ENCODE measurements at regions not wholly inside any gene's neighbourhood (a gene's known extent, or its start where the extent isn't known, plus 50 kb on each side); places are given as distances from the start of the nearest gene placed in this dataset.

- Histone ChIP-seq H3K27me3 (ENCODE audit: insufficient read depth, poor library complexity, severe bottlenecking) (no peaks in the 10 kb centered on the region), H3K27ac (ENCODE audit: poor library complexity, severe bottlenecking) (no peak overlapping the region), H3K36me3 (ENCODE audit: low read depth) (no peaks in the 10 kb centered on the region), H3K4me1 (ENCODE audit: insufficient read depth, poor library complexity, severe bottlenecking) (no peaks in the 10 kb centered on the region), H3K4me3 (ENCODE audit: severe bottlenecking) (no peak overlapping the region), H3K9me3 (ENCODE audit: severe bottlenecking) (no peaks in the 10 kb centered on the region)
- DNase-seq (ENCODE audit: low spot score), result no peak
- TF ChIP-seq CTCF (IDR thresholded peaks at IDR 0.05; ENCODE audit: poor library complexity, severe bottlenecking), result no peak
- ATAC-seq (ENCODE audit: low read depth), result no peak
These were observed 102.9 kb upstream of the ZFHX3 start for GRCh38 chr16:73150786-73151185.

GRCh38 chr16:73149334-73149733, 101.4 kb upstream of the ZFHX3 start:
- H3K27me3 ChIP-seq (ENCODE audit: insufficient read depth, poor library complexity, severe bottlenecking), result no peaks in the 10 kb centered on the region
- no peaks in the 10 kb centered on the region for H3K4me1 ChIP-seq (ENCODE audit: insufficient read depth, poor library complexity, severe bottlenecking)
- ATAC-seq (ENCODE audit: low read depth) (no peak), DNase-seq (ENCODE audit: low spot score) (no peak)
- H3K36me3 ChIP-seq (ENCODE audit: low read depth), result no peaks in the 10 kb centered on the region
- no peak overlapping the region for H3K4me3 ChIP-seq (ENCODE audit: severe bottlenecking)
- no peaks in the 10 kb centered on the region for H3K9me3 ChIP-seq (ENCODE audit: severe bottlenecking)
- no peak for TF ChIP-seq CTCF (IDR thresholded peaks at IDR 0.05; ENCODE audit: poor library complexity, severe bottlenecking)
- no peak overlapping the region for H3K27ac ChIP-seq (ENCODE audit: poor library complexity, severe bottlenecking)

- ATAC-seq (ENCODE audit: low read depth), result no peak
These were observed 100.0 kb upstream of the ZFHX3 start for GRCh38 chr16:73147958-73148357.

GRCh38 chr16:73145166-73145880, 97.4 kb upstream of the ZFHX3 start:
- ATAC-seq (ENCODE audit: low read depth), result no peak
- no peak for TF ChIP-seq CTCF (IDR thresholded peaks at IDR 0.05; ENCODE audit: poor library complexity, severe bottlenecking)
- Histone ChIP-seq H3K9me3 (ENCODE audit: severe bottlenecking) (no peaks in the 10 kb centered on the region), H3K36me3 (ENCODE audit: low read depth) (no peaks in the 10 kb centered on the region), H3K4me3 (ENCODE audit: severe bottlenecking) (no peak overlapping the region), H3K27ac (ENCODE audit: poor library complexity, severe bottlenecking) (no peak overlapping the region), H3K4me1 (ENCODE audit: insufficient read depth, poor library complexity, severe bottlenecking) (no peaks in the 10 kb centered on the region), H3K27me3 (ENCODE audit: insufficient read depth, poor library complexity, severe bottlenecking) (no peaks in the 10 kb centered on the region)
- DNase-seq (ENCODE audit: low spot score), result no peak

More at GRCh38 chr16:73147958-73148357, 100.0 kb upstream of the ZFHX3 start:
- no peak for DNase-seq (ENCODE audit: low spot score)
- Histone ChIP-seq H3K9me3 (ENCODE audit: severe bottlenecking) (no peaks in the 10 kb centered on the region), H3K4me3 (ENCODE audit: severe bottlenecking) (no peak overlapping the region), H3K27ac (ENCODE audit: poor library complexity, severe bottlenecking) (no peak overlapping the region), H3K4me1 (ENCODE audit: insufficient read depth, poor library complexity, severe bottlenecking) (no peaks in the 10 kb centered on the region), H3K36me3 (ENCODE audit: low read depth) (no peaks in the 10 kb centered on the region), H3K27me3 (ENCODE audit: insufficient read depth, poor library complexity, severe bottlenecking) (no peaks in the 10 kb centered on the region)
- no peak for TF ChIP-seq CTCF (IDR thresholded peaks at IDR 0.05; ENCODE audit: poor library complexity, severe bottlenecking)
